DMS 273 (cell line): ENCODE measurements at regions not wholly inside any gene's neighbourhood (a gene's known extent, or its start where the extent isn't known, plus 50 kb on each side); places are given as distances from the start of the nearest gene placed in this dataset.

Source experiments
- DNase-seq: peaks from one replicate; lab custom pipeline; 2025; ENCODE audit not compliant: unreplicated experiment; lab: John Stamatoyannopoulos, UW

DNA sequence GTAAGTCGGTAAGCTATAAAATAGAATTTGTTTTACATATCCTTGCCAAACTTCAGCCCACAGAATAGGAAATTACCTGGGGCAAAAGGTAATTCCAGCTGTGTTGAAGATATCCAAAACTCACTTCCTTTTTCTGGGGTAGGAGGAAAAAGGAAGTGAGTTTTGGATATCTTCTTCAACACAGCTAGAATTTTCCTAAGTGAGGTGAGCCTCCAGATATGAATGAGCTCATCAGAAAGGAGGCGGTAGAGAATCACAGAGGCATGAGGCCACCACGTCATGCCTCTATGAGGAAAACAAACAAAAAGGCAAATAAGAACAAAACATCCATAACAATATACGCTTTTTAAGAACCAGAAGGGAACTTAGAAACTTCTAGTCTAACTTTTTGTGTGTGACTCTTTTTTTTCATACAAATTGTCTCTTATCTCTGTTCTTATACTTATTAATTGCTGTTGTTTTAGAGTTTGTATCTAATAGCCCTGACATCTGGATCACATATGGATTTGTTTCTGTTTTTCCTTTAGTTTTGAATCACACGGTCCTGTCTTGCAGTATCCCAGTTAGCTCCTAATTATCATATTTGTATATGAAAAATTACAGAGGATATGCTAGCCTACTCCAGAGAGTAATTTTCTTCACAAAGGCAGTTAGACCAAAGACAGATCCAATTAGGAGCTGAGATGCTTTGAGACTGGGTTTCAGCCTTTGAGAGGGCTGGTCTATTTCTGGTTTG, 104.5 kb downstream of the RBM43 start:
- no peak for DNase-seq

- DNase-seq: no peak
Measured at GRCh38 chr2:151156431-151156830, 105.2 kb downstream of the RBM43 start.

DNA sequence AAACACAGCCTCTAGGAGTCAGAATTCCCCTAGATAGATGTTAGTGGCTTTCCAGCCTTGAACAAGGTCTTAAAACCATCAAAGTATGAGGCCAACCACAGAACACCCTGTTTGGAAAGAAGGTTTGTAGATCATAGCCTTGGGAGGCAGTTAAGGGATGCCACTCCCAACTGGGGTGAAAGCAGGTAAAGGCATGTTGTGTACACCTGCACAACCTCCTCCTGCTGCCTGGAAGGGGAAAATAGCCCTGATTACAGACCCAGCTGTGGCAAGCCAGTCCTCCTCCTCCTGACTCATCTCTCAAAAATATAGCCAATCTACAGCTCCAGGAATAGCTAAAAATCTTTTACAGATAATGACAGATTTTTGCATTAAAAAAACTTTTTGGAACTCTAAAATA, 108.1 kb downstream of the RBM43 start:
- DNase-seq: no peak

- no peak for DNase-seq
Measured at GRCh38 chr2:151150331-151151320, 111.0 kb downstream of the RBM43 start.

DNA sequence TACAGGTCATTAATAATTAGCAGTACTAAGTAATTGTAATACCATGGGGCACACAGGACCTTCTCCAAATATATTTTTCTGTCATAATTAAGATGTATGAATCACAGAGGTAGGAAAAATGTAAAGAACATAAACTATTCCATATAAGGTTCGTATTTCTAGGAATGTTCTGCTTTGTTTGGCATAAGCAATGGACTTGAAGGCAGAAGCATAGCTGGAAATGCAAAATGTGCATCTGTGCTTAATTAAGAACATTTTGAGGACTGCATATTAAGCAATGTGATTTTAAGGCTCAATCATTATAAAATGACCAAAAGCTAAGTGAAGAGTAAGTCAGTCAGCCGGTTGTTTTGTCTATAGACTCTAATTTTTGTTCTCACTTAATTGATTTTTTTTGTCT, 123.2 kb downstream of the RBM43 start:
- no peak for DNase-seq

DNA sequence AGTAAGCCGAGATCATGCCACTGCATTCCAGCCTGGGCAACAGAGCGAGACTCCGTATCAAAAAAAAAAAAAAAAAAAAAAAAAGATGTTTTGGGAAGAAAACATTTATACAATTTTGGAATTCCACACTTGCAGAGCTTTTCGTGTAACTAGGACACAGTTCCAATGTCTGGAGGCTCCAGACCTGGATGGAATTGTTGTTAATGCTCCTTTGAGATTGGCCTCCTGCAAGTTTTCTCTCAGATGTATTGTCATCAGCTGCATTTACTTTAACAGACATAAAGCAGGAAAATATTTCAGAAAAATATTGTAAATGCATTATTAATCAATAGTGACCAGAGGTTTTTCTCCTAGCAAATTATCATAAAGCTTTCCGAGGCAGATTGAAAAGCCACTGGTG, 124.1 kb downstream of the RBM43 start:
- no peak for DNase-seq

DNA sequence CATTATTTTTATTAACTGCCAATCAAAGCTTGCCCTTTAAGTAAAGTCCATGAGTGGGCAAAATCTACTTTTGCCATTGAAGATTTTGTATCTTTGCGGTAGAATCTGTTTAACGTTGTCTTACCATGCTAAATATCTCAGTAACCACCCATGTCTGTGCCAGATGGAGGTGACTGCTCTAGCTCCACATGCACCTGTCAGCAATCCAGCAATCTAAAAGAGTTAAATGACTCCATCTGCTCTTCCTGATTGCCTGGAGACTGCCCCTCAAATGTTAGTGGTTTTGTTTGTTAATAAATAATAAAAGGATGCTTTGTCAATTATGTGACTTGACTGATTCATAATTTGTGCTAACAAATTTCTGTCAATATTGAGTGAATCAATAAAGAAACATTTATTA, 141.7 kb downstream of the RBM43 start:
- DNase-seq: peak; percentile 94

DNA sequence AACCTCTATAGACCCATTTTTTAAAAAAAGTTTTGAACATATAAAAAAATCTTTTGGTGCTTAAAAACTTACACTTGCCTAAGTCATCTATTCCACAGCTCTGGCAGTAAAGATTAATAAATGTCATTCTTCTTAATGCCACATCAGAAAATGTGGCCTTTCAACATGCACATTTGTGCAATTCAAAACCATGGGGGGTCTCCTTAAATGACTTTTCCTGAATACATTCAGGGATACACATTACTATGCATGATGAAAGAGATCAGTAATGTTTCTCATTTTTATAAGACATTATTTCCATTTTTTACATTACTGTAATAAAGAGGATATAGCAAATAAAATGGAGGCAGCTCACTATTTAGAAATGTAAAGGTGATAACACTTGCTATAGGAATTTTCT, 142.3 kb downstream of the RBM43 start:
- DNase-seq: peak; percentile 39

- DNase-seq: no peak
Measured at GRCh38 chr2:151118269-151118668, 143.4 kb downstream of the RBM43 start.

DNA sequence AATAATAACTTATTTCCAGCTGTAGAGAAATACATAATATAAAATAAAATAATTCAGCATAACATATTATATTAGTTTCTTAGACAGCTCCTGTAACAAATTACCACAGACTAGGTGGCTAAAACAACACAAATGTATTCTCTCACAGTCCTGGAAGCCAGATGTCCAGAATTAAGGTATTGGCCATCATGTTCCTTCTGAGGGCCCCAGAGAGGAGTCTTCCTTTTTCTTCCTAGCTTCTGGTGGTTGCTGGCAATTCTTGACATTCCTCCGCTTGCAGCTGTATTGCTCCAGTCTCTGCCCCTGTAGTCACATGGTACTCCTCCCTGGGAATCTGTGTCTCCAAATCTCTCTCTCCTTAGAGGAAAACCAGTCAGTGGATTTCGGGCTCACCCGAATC, 146.8 kb downstream of the RBM43 start:
- no peak for DNase-seq

GRCh38 chr2:151113318-151113717, 148.3 kb downstream of the RBM43 start:
- DNase-seq: no peak

- no peak for DNase-seq
Measured at GRCh38 chr2:151111599-151112278, 149.9 kb downstream of the RBM43 start.

GRCh38 chr2:151106805-151107506, 154.7 kb downstream of the RBM43 start:
- DNase-seq: no peak

GRCh38 chr2:151103551-151103950, 158.1 kb downstream of the RBM43 start:
- no peak for DNase-seq

GRCh38 chr2:151102226-151102625, 159.4 kb downstream of the RBM43 start:
- DNase-seq: peak; percentile 62

- DNase-seq: no peak
Measured at GRCh38 chr2:151098841-151099240, 162.8 kb downstream of the RBM43 start.

GRCh38 chr2:151097895-151098294, 163.8 kb downstream of the RBM43 start:
- no peak for DNase-seq

DNA sequence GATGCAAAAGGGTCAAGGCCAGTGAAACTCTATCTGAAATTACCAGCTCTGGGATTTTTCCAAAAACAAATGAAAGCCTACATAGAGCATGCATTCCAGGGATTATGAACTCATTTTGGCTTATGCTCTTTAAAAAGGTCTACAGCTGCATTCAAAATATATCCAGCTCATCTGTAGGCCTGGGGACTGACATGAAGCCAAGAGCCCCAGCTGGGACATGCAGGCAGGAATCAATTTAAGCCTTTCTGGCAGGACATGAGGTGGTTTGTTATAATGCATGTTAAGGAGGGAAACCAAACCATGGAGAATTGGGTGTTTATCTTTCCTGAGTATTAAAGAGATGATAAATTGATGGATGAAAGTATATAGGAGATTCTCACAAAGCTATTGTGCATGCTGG, 164.5 kb downstream of the RBM43 start:
- peak; percentile 57 for DNase-seq

DNA sequence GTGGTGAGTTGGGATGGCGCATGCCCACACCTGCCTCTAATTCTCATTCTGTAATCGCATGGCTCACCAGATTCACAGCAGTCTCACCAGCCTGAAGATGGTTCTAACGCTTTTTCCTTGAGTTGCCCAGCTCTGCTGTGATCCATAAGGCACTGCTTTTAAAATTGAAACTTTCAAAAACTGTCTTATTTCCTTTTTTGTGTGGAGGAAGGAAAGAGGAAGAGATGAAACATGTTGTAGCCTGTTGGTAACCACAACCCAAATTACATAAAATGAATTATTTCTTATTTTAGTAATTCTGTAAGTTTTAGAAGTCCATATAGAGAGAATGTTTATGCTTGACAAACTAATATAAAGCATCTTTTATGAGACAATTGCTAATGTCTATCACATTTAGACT, 165.4 kb downstream of the RBM43 start:
- no peak for DNase-seq

- DNase-seq: no peak
Measured at GRCh38 chr2:151095463-151095862, 166.2 kb downstream of the RBM43 start.

GRCh38 chr2:151091583-151091982, 170.1 kb downstream of the RBM43 start:
- DNase-seq: no peak
